ENCODE measurements at regions not wholly inside any gene's neighbourhood (a gene's known extent, or its start where the extent isn't known, plus 50 kb on each side); places are given as distances from the start of the nearest gene placed in this dataset.

DNA sequence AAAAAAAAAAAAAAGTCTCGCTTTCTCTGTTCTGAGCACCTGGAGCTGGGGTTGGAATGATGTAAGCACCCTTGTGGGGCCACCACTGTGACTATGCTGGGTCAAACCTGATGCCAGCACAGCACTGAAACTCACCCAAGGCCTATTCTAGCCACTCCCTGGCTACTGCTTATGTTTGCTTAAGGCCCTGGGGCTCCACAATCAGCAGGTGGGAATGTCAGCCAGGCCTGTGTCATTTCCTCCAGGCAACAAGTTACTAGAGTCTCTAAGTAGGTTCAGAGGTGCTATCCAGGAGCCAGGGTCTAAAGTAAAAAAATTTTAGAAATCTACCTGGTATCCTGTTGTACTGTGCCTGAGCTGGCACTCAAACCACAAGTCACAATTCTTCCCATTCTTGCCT lies 1306.8 kb downstream of the STIM2 start:
- Histone ChIP-seq H4K20me1 (ENCODE audit: control insufficient read depth, insufficient read depth, low read depth, low read length) (no peaks in the 10 kb centered on the region), H3K36me3 (ENCODE audit: control insufficient read depth, low read length) (no peaks in the 10 kb centered on the region), H3K9me3 (ENCODE audit: control insufficient read depth, insufficient read depth, low read length) (no peaks in the 10 kb centered on the region), H3K4me3 (ENCODE audit: low read length) (no peak overlapping the region), H3K79me2 (ENCODE audit: control insufficient read depth, low read length) (no peaks in the 10 kb centered on the region), H3K9me2 (replicated peaks; ENCODE audit: control insufficient read depth, low read length) (no peaks in the 10 kb centered on the region), H3F3A (ENCODE audit: control insufficient read depth, insufficient read depth) (no peaks in the 10 kb centered on the region), H3K4me2 (ENCODE audit: low read length) (no peak overlapping the region), H3K27ac (ENCODE audit: low read depth, low read length) (no peak overlapping the region), H3K27me3 (ENCODE audit: control insufficient read depth, low read length) (no peaks in the 10 kb centered on the region), H3K4me1 (ENCODE audit: control insufficient read depth, low read length) (no peaks in the 10 kb centered on the region)
- TF ChIP-seq, protein P1, sequence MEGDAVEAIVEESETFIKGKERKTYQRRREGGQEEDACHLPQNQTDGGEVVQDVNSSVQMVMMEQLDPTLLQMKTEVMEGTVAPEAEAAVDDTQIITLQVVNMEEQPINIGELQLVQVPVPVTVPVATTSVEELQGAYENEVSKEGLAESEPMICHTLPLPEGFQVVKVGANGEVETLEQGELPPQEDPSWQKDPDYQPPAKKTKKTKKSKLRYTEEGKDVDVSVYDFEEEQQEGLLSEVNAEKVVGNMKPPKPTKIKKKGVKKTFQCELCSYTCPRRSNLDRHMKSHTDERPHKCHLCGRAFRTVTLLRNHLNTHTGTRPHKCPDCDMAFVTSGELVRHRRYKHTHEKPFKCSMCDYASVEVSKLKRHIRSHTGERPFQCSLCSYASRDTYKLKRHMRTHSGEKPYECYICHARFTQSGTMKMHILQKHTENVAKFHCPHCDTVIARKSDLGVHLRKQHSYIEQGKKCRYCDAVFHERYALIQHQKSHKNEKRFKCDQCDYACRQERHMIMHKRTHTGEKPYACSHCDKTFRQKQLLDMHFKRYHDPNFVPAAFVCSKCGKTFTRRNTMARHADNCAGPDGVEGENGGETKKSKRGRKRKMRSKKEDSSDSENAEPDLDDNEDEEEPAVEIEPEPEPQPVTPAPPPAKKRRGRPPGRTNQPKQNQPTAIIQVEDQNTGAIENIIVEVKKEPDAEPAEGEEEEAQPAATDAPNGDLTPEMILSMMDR (IDR thresholded peaks at IDR 0.05; ENCODE audit: low read depth, low read length, poor library complexity, severe bottlenecking) = no peak
- TF ChIP-seq EZH2phosphoT487 (IDR thresholded peaks at IDR 0.05; ENCODE audit: borderline replicate concordance, low read length) = no peak

DNA sequence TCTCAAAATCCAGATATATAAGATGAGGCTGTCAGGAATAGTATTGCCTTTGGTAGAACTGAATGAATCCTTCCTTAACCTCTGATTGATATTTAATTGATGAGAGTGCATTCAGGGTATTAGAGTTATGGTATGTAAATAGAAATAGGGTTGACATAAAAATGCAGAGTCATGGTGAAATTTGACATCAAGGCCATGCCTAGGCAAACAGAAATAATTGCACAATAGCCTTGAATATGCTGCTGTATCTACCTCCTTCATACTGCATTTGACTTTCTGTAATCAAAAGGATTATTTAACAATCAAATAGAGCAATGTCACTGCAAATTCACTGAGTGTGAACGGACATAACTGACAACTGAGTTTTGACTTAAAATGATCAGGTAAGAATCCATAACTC lies 1316.3 kb downstream of the STIM2 start:
- Histone ChIP-seq H3K9me3 (ENCODE audit: control insufficient read depth, insufficient read depth, low read length) (no peaks in the 10 kb centered on the region), H3K36me3 (ENCODE audit: control insufficient read depth, low read length) (no peaks in the 10 kb centered on the region), H3K79me2 (ENCODE audit: control insufficient read depth, low read length) (no peaks in the 10 kb centered on the region), H3K27ac (ENCODE audit: low read depth, low read length) (no peak overlapping the region), H3F3A (ENCODE audit: control insufficient read depth, insufficient read depth) (no peaks in the 10 kb centered on the region), H3K4me1 (ENCODE audit: control insufficient read depth, low read length) (no peaks in the 10 kb centered on the region), H3K9me2 (replicated peaks; ENCODE audit: control insufficient read depth, low read length) (no peaks in the 10 kb centered on the region), H3K4me2 (ENCODE audit: low read length) (no peak overlapping the region), H4K20me1 (ENCODE audit: control insufficient read depth, insufficient read depth, low read depth, low read length) (no peaks in the 10 kb centered on the region), H3K27me3 (ENCODE audit: control insufficient read depth, low read length) (no peaks in the 10 kb centered on the region), H3K4me3 (ENCODE audit: low read length) (no peak overlapping the region)
- TF ChIP-seq EZH2phosphoT487 (IDR thresholded peaks at IDR 0.05; ENCODE audit: borderline replicate concordance, low read length) = no peak
- TF ChIP-seq, protein P1 (IDR thresholded peaks at IDR 0.05; ENCODE audit: low read depth, low read length, poor library complexity, severe bottlenecking) = no peak

DNA sequence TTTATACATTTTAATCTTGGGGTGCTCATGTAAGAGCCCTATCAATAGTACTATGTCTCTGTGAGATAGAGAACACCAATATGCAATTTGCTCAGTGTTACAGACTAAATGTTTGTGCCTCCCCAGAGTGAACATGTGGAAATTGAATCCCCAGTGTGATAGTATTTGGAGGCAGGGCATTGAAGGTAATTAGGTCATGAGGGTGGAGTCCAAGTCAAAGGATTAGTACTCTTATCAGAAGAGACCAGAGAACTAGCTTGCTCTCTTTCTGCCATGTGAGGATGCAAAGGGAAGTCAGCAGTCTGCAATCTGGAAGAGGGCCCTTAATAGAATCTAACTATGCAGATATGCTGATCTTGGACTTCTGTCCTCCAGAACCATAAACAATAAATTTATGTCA lies 1317.0 kb downstream of the STIM2 start:
- Histone ChIP-seq H4K20me1 (ENCODE audit: control insufficient read depth, insufficient read depth, low read depth, low read length) (no peaks in the 10 kb centered on the region), H3K4me3 (ENCODE audit: low read length) (no peak overlapping the region), H3K9me3 (ENCODE audit: control insufficient read depth, insufficient read depth, low read length) (no peaks in the 10 kb centered on the region), H3K4me1 (ENCODE audit: control insufficient read depth, low read length) (no peaks in the 10 kb centered on the region), H3K27me3 (ENCODE audit: control insufficient read depth, low read length) (no peaks in the 10 kb centered on the region), H3K36me3 (ENCODE audit: control insufficient read depth, low read length) (no peaks in the 10 kb centered on the region), H3K9me2 (replicated peaks; ENCODE audit: control insufficient read depth, low read length) (no peaks in the 10 kb centered on the region), H3K79me2 (ENCODE audit: control insufficient read depth, low read length) (no peaks in the 10 kb centered on the region), H3K4me2 (ENCODE audit: low read length) (no peak overlapping the region), H3K27ac (ENCODE audit: low read depth, low read length) (no peak overlapping the region), H3F3A (ENCODE audit: control insufficient read depth, insufficient read depth) (no peaks in the 10 kb centered on the region)
- TF ChIP-seq, protein P1 (IDR thresholded peaks at IDR 0.05; ENCODE audit: low read depth, low read length, poor library complexity, severe bottlenecking) = no peak
- no peak for TF ChIP-seq EZH2phosphoT487 (IDR thresholded peaks at IDR 0.05; ENCODE audit: borderline replicate concordance, low read length)

DNA sequence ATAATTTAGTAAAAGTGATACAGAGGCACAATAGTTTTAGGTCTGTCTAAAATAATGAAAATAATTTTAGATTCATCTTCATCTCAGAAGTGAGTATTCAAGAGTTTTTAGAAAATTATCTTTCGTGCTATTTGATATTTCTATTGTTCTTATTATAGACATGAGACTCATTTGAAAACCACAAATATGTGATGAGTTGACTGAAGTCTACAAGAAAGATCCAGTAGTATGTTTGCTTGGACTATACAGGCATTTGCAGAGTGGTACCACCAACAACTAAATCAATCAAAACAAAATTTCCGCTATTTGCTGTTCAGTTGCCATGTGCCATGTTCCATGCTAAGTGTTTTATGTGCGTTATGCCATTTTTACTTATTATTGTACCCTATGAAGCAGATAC lies 1318.5 kb downstream of the STIM2 start:
- Histone ChIP-seq H3K36me3 (ENCODE audit: control insufficient read depth, low read length) (no peaks in the 10 kb centered on the region), H3F3A (ENCODE audit: control insufficient read depth, insufficient read depth) (no peaks in the 10 kb centered on the region), H3K4me1 (ENCODE audit: control insufficient read depth, low read length) (no peaks in the 10 kb centered on the region), H3K4me3 (ENCODE audit: low read length) (no peak overlapping the region), H3K9me2 (replicated peaks; ENCODE audit: control insufficient read depth, low read length) (no peaks in the 10 kb centered on the region), H3K4me2 (ENCODE audit: low read length) (no peak overlapping the region), H3K79me2 (ENCODE audit: control insufficient read depth, low read length) (no peaks in the 10 kb centered on the region), H3K27ac (ENCODE audit: low read depth, low read length) (no peak overlapping the region), H4K20me1 (ENCODE audit: control insufficient read depth, insufficient read depth, low read depth, low read length) (no peaks in the 10 kb centered on the region), H3K9me3 (ENCODE audit: control insufficient read depth, insufficient read depth, low read length) (no peaks in the 10 kb centered on the region), H3K27me3 (ENCODE audit: control insufficient read depth, low read length) (no peaks in the 10 kb centered on the region)
- TF ChIP-seq, protein P1 (IDR thresholded peaks at IDR 0.05; ENCODE audit: low read depth, low read length, poor library complexity, severe bottlenecking) = no peak
- TF ChIP-seq EZH2phosphoT487 (IDR thresholded peaks at IDR 0.05; ENCODE audit: borderline replicate concordance, low read length) = no peak

Data from DOHH2 (cell line).